Astrocyte of the cerebellum (primary cell): ENCODE measurements at regions not wholly inside any gene's neighbourhood (a gene's known extent, or its start where the extent isn't known, plus 50 kb on each side); places are given as distances from the start of the nearest gene placed in this dataset.

Source experiments
- DNase-seq: peaks from one replicate; pipeline ENCODE4 v3.0.0-alpha.2; 2011; ENCODE audit warnings: low read depth
- H3K4me3 ChIP-seq: 2 replicates; pipeline ENCODE4 v1.5.1; 2011; ENCODE audit warnings: mild to moderate bottlenecking, low read depth, low read length, moderate library complexity
- in situ Hi-C: cut with HindIII; loops from 2 replicates; pipeline ENCODE4 v1.10.0; 2017; ENCODE audit warnings: low sequenced_read_pairs
- TF ChIP-seq, protein P1 (sequence below): IDR thresholded peaks from 2 replicates; pipeline ENCODE4 v1.5.1; 2012; ENCODE audit warnings: low read length, low read depth, moderate library complexity, mild to moderate bottlenecking; ENCODE audit errors: missing control alignments

DNA sequence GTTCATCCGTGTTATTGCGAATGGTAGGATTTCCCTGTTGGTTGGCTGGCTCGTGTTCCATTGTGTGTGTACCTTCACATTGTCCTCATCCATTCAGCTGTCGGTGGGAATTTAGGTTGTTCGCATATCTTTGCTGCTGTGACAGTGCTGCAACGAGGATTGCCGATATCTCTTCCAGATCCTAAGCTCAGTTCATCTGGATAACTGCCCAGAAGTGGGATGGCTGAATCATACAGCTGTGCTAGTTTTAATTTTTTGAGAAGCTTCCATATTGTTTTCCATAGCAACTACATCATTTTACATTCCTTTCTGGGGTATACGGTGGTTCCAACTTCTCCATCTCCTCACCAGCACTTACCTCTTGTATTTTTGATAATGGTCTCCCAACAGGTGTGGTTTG, 292.8 kb upstream of the SFSWAP start:
- DNase-seq: no peak
- H3K4me3 ChIP-seq: no peak overlapping the region
- TF ChIP-seq, protein P1, sequence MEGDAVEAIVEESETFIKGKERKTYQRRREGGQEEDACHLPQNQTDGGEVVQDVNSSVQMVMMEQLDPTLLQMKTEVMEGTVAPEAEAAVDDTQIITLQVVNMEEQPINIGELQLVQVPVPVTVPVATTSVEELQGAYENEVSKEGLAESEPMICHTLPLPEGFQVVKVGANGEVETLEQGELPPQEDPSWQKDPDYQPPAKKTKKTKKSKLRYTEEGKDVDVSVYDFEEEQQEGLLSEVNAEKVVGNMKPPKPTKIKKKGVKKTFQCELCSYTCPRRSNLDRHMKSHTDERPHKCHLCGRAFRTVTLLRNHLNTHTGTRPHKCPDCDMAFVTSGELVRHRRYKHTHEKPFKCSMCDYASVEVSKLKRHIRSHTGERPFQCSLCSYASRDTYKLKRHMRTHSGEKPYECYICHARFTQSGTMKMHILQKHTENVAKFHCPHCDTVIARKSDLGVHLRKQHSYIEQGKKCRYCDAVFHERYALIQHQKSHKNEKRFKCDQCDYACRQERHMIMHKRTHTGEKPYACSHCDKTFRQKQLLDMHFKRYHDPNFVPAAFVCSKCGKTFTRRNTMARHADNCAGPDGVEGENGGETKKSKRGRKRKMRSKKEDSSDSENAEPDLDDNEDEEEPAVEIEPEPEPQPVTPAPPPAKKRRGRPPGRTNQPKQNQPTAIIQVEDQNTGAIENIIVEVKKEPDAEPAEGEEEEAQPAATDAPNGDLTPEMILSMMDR: no peak
- in situ Hi-C loops: no loop called here

DNA sequence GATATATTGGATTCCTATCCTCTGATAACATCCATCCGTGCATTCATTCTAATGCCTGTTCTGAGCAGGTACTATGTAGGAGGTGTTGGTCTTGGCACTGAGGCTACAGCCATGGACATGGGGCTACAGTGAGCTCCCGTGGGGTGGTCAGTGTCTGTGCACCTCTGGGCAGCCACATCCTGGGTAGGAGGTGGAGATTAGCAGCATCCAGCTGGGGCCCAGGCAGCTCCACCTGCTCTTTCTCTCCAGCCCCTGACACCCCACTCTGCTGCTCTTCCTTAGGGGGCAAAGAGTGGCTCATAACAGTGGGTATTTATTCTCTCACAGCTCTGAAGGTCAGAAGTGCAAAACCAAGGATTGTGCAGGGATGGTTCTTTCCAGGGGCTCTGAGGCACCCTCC, 292.0 kb upstream of the SFSWAP start:
- H3K4me3 ChIP-seq: no peak overlapping the region
- DNase-seq: no peak
- TF ChIP-seq, protein P1: no peak
- in situ Hi-C loops: no loop called here

- in situ Hi-C loops: no loop called here
- H3K4me3 ChIP-seq: no peak overlapping the region
- TF ChIP-seq, protein P1: no peak
- DNase-seq: no peak
Measured at GRCh38 chr12:131420867-131421447, 289.9 kb upstream of the SFSWAP start.

GRCh38 chr12:131421509-131422186, 289.2 kb upstream of the SFSWAP start:
- H3K4me3 ChIP-seq: no peak overlapping the region
- in situ Hi-C loops: no loop called here
- DNase-seq: no peak
- TF ChIP-seq, protein P1: no peak

- in situ Hi-C loops: no loop called here
- no peak for DNase-seq
- TF ChIP-seq, protein P1: no peak
- no peak overlapping the region for H3K4me3 ChIP-seq
Measured at GRCh38 chr12:131422187-131422520, 288.7 kb upstream of the SFSWAP start.

DNA sequence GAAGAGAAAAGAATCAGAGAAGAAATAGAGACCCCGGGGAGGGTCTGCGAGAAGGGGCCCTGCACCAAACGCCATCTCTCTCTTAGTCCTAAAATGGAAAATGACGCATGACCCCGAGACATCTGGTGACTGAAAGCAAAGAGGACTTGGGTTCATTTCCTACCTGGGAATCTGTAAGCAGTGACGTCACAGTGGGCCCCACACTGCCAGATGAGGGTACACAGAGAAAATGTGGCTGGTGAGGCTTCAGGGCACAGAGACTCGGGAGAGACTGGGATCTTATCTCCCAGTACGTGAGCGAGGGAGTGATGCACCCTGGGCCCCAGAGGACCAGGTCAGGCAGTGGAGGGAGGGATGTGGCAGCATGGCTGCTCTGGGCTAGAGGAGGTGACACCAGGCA, 288.1 kb upstream of the SFSWAP start:
- no peak overlapping the region for H3K4me3 ChIP-seq
- TF ChIP-seq, protein P1: no peak
- in situ Hi-C loops: no loop called here
- DNase-seq: no peak

GRCh38 chr12:131424270-131424669, 286.6 kb upstream of the SFSWAP start:
- no peak overlapping the region for H3K4me3 ChIP-seq
- in situ Hi-C loops: no loop called here
- TF ChIP-seq, protein P1: no peak
- DNase-seq: no peak
